ENCODE measurements at regions not wholly inside any gene's neighbourhood (a gene's known extent, or its start where the extent isn't known, plus 50 kb on each side); places are given as distances from the start of the nearest gene placed in this dataset.
"Not testable (repeated sequence)": the region's sequence is repeated elsewhere in the genome, so short reads cannot be mapped to it uniquely, and the experiment has no call there.

DNA sequence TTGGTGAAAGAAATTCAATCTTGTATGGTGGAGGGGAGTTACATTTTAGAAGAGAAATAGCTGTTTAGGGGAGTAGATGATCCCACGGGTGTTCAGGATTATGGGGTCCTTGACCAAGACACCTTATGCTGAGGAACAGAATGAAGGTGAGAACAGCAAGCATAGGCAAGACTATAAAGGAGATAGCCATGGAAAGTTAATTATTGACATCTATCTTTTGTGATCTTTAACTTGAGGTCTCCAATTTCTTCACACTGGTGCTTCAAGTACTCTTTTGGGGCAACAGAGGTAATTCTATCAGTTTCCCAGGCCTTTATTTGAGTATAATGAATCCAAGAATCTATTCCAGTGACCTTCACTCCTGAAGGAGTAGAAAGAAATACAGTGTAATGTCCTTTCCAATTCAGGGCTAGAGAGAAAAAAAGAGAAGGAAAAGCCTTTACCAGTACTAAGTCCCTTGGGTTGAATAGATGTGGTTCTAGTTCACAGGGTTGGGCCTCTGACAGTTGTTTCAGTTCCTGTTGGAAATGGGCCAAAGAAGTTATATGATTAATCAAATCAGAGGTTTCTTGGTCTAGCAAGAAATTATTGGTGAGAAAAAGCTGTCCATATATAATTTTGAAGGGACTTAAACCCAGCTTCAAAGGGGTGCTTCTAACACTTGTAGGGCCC lies 2104.1 kb upstream of the ACO1 start:
- no peak for DNase-seq

- no peak for DNase-seq
Observed at GRCh38 chr9:30289435-30289834, 2095.0 kb upstream of the ACO1 start.

GRCh38 chr9:30292026-30292425 lies 2092.4 kb upstream of the ACO1 start:
- DNase-seq: not testable (repeated sequence)

DNA sequence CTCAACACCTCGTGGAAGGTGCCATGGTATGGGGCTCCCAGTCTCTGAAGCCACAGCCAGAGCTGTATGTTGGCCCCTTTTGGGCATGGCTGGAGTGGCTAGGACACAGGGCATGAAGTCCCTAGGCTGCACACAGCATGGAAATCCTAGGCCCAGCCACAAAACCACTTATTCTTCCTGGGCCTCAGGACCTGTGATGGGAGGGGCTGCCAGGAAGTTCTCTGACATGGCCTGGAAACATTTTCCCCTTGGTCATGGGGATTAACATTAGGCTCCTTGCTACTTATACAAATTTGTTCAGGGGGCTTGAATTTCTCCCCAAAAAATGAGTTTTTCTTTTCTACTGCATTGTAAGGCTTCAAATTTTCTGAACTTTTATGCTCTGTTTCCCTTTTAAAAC lies 2091.2 kb upstream of the ACO1 start:
- DNase-seq: no peak

GRCh38 chr9:30299126-30299780 lies 2085.2 kb upstream of the ACO1 start:
- no peak for DNase-seq

GRCh38 chr9:30301271-30301963 lies 2083.0 kb upstream of the ACO1 start:
- DNase-seq: no peak

DNA sequence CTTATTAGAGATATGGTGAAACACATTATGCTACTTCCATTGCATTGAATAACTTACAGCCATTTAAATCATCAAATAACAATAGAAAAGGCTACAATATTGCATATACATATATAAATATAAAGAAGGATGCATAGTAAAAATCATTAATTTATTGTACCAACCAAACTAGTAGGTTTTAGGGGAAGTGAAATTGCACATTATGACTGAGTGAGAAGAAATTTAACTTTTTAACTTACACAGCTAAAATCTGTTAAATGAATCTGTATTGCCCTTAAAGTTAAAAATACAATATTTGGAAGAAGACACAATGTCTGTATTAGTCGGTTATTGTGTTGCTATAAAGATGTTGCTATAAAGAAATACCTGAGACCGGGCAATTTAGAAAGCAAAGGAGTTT lies 2073.7 kb upstream of the ACO1 start:
- DNase-seq: no peak

DNA sequence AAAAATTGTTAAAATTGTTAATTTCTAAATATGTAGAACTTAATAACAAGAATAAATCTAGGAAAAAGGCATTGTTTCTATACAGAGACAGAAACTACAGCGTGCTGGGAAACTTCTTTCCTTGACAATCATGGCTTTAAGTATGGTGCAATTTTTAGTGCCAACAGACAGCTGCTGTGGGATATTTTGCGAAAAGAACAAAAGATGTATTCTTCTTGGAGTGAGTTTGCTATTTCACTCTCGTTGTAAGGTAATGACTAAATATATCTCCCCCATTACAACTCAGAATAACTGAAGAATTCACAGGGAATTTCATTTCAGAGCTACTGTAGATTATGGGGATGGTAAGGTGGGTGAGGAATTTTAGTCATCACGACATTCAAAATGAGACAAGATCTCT lies 2055.0 kb upstream of the ACO1 start:
- no peak for DNase-seq

GRCh38 chr9:30348904-30349303 lies 2035.5 kb upstream of the ACO1 start:
- no peak for DNase-seq

GRCh38 chr9:30349526-30350513 lies 2034.6 kb upstream of the ACO1 start:
- DNase-seq: no peak

- no peak for DNase-seq
Observed at GRCh38 chr9:30356221-30356620, 2028.2 kb upstream of the ACO1 start.

DNA sequence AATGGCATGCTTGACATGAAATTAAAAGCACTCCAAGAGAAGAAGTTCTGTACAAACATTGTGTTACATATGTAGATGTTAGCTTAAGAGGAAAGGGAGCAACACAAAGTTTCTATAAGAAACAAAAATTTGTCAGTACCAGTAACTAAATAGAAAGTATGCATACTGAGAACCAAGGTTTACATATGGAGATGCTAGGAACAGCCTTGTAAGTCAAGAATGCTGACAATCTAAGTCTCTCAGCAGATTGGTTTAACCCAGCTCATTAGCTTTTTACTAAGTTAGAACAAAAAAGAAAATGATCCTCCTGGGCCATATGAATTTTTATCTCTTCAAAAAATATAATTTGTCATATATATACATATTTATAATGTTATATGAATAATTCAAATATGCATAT lies 2022.1 kb upstream of the ACO1 start:
- DNase-seq: no peak

DNA sequence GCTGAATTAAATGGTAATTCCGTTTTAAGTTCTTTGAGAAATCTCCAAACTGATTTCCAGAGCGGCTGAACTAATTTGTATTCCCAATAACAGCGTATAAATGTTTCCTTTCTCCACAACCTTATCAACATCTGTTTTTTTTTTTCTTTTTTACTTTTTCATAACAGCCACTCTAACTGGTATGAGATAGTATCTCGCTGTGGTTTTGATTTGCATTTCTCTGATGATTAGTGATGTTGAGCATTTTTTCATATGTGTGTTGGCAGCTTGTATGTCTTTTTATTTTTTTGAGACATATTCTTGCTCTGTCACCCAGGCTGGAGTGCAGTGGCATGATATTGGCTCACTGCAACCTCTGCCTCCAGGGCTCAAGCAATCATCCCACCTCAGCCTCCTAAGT lies 2018.3 kb upstream of the ACO1 start:
- DNase-seq: not testable (repeated sequence)

- DNase-seq: no peak
Observed at GRCh38 chr9:30382271-30382670, 2002.2 kb upstream of the ACO1 start.

GRCh38 chr9:30410273-30410672 lies 1974.2 kb upstream of the ACO1 start:
- DNase-seq: no peak

DNA sequence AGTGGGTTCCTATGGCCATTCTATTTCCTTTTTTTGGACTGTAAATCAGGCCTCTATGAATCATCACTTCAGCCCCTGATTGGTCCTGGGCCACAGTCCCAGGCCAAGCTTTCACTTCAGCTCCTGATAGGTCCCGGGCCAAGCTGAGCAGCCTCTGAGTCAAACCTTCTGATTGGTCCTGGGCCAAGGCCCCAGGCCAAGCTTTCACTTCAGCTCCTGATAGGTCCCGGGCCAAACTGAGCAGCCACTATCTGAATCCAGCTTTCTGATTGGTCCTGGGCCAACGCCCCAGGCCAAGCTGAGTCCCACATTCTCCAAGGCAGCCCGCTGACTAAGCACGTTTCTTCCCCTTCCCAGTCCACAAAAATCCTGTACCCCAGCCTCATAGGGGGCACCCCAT lies 1972.9 kb upstream of the ACO1 start:
- no peak for DNase-seq

GRCh38 chr9:30459156-30459555 lies 1925.3 kb upstream of the ACO1 start:
- no peak for DNase-seq

- DNase-seq: no peak
Observed at GRCh38 chr9:30476826-30477225, 1907.6 kb upstream of the ACO1 start.

DNA sequence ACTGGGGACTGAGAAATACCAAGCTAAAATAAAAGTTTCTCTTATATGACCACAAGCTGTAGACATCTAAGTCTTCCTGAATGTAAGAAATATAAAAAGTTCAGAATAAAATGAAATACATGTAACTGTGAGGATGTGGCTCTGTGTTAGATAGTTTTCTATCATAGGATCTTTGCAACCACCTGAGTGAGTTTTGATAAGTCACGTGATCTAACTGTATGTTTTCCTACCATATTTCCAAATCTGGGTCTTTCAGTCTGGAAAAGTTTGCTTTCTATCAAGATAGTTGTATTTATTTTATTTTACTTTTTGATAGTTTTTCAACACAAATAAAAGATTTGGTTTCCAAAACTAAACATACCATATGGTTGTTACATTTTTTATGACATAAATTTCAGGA lies 1905.8 kb upstream of the ACO1 start:
- no peak for DNase-seq

DNA sequence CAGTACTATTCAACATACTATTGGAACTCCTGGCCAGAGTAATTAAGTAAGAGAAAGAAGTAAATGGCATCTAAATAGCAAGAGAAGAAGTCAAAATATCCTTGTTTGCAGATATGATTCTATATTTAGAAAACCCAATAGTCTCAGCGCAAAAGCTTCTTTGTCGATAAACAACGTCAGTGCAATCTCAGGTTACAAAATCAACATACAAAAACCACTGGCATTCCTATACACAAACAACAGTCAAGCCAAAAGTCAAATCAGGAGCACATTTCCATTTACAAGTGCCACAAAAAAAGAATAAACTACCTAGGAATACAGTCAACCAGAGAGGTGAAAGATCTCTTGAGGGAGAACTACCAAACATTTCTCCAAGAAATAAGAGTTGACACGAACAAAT lies 1901.9 kb upstream of the ACO1 start:
- no peak for DNase-seq

- no peak for DNase-seq
Observed at GRCh38 chr9:30484690-30485089, 1899.8 kb upstream of the ACO1 start.

GRCh38 chr9:30504502-30504905 lies 1879.9 kb upstream of the ACO1 start:
- DNase-seq: no peak

GRCh38 chr9:30505311-30505710 lies 1879.1 kb upstream of the ACO1 start:
- no peak for DNase-seq

Measured in NCI-H1105 (cell line).